ENCODE measurements at regions not wholly inside any gene's neighbourhood (a gene's known extent, or its start where the extent isn't known, plus 50 kb on each side); places are given as distances from the start of the nearest gene placed in this dataset.

GRCh38 chr2:65985986-65986385 lies 448.9 kb upstream of the MEIS1 start:
- intact Hi-C loops (cut with micrococcal nuclease; ENCODE audit: unreplicated experiment), result no loop called here
- DNase-seq (ENCODE audit: low read depth, low spot score), result no peak
- Histone ChIP-seq H3K9me3 (ENCODE audit: control insufficient read depth, insufficient read depth, low read depth, low read length) (no peaks in the 10 kb centered on the region), H3K4me1 (ENCODE audit: control insufficient read depth, insufficient read depth, low read length) (no peaks in the 10 kb centered on the region), H3K36me3 (ENCODE audit: control insufficient read depth, insufficient read depth, low read length) (no peaks in the 10 kb centered on the region), H3K4me3 (ENCODE audit: low read depth in 2 of 2, low read length in 2 of 2) (no peak overlapping the region), H3K27me3 (ENCODE audit: control insufficient read depth, insufficient read depth, low read length) (no peaks in the 10 kb centered on the region), H3K27ac (ENCODE audit: low read length) (no peak overlapping the region)
- TF ChIP-seq SIN3A (IDR thresholded peaks at IDR 0.05; ENCODE audit: borderline replicate concordance, insufficient read depth, low read depth, low read length) (no peak), REST (IDR thresholded peaks at IDR 0.05; ENCODE audit: insufficient read depth in 1 of 2, low read depth in 2 of 2, low read length in 1 of 2) (no peak), TCF7L2 (IDR thresholded peaks at IDR 0.05; ENCODE audit: low read depth, low read length) (no peak), POLR2AphosphoS5 (IDR thresholded peaks at IDR 0.05; ENCODE audit: low read depth, low read length) (no peak), CTCF (IDR thresholded peaks at IDR 0.05) (no peak)
- in situ Hi-C loops (cut with HindIII; ENCODE audit: low pct_unique_long_range_greater_than_20kb, low sequenced_read_pairs), result no loop called here
- CTCF ChIA-PET, result no interaction called here
- POLR2A ChIA-PET, result no interaction called here
- BruUV-seq (replicated peaks), result no TSS peak
- ATAC-seq, result no peak

- no peak for ATAC-seq
- DNase-seq (ENCODE audit: low read depth, low spot score), result no peak
These were observed 454.4 kb upstream of the MEIS1 start for GRCh38 chr2:65980531-65980930.

More at GRCh38 chr2:65980531-65980930, 454.4 kb upstream of the MEIS1 start:
- Histone ChIP-seq H3K9me3 (ENCODE audit: control insufficient read depth, insufficient read depth, low read depth, low read length) (no peaks in the 10 kb centered on the region), H3K36me3 (ENCODE audit: control insufficient read depth, insufficient read depth, low read length) (no peaks in the 10 kb centered on the region), H3K27me3 (ENCODE audit: control insufficient read depth, insufficient read depth, low read length) (no peaks in the 10 kb centered on the region), H3K4me3 (ENCODE audit: low read depth in 2 of 2, low read length in 2 of 2) (no peak overlapping the region), H3K4me1 (ENCODE audit: control insufficient read depth, insufficient read depth, low read length) (no peaks in the 10 kb centered on the region), H3K27ac (ENCODE audit: low read length) (no peak overlapping the region)
- POLR2A ChIA-PET, result no interaction called here
- no TSS peak for BruUV-seq (replicated peaks)
- intact Hi-C loops (cut with micrococcal nuclease; ENCODE audit: unreplicated experiment) (no loop called here), in situ Hi-C loops (cut with HindIII; ENCODE audit: low pct_unique_long_range_greater_than_20kb, low sequenced_read_pairs) (no loop called here)
- no peak for TF ChIP-seq POLR2AphosphoS5 (IDR thresholded peaks at IDR 0.05; ENCODE audit: low read depth, low read length)
- TF ChIP-seq CTCF (IDR thresholded peaks at IDR 0.05), result no peak
- TF ChIP-seq TCF7L2 (IDR thresholded peaks at IDR 0.05; ENCODE audit: low read depth, low read length), result no peak
- TF ChIP-seq SIN3A (IDR thresholded peaks at IDR 0.05; ENCODE audit: borderline replicate concordance, insufficient read depth, low read depth, low read length), result no peak
- TF ChIP-seq REST (IDR thresholded peaks at IDR 0.05; ENCODE audit: insufficient read depth in 1 of 2, low read depth in 2 of 2, low read length in 1 of 2), result no peak
- CTCF ChIA-PET, result no interaction called here

All from Panc1 (cell line).